GM12865 (cell line): ENCODE measurements at regions not wholly inside any gene's neighbourhood (a gene's known extent, or its start where the extent isn't known, plus 50 kb on each side); places are given as distances from the start of the nearest gene placed in this dataset.

ENCODE experiments used
- DNase-seq: peaks from one replicate; pipeline ENCODE4 v3.0.0; 2010; ENCODE audit warnings: low read depth
- H3K4me3 ChIP-seq: 2 replicates; pipeline ENCODE4 v1.5.1; 2011; ENCODE audit warnings: mild to moderate bottlenecking, low read depth, low read length, control low read depth
- TF ChIP-seq, protein P1 (sequence below): IDR thresholded peaks from 2 replicates; pipeline ENCODE4 v1.5.1; 2011; ENCODE audit warnings: low read length, control low read depth, low read depth, inconsistent platforms; ENCODE audit not compliant: insufficient read depth; ENCODE audit errors: missing control alignments

DNA sequence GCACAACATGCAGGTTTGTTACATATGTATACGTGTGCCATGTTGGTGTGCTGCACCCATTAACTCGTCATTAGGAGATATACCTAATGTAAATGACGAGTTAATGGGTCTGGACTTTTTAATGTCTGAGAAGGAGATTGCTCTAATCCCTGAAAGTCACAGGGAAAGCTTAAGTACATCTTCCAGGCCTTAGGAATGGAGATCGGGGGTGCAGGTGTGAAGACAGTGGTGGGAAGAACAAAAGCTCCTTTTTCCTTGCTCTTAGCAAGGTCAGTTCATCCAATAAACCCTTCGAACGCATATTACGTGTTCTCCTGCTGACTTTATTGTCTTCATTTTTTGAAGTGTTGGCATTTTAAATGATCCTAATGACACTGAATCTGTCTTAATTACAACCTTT is 50.8 kb upstream of the LAMA1 start:
- DNase-seq = no peak
- TF ChIP-seq, protein P1, sequence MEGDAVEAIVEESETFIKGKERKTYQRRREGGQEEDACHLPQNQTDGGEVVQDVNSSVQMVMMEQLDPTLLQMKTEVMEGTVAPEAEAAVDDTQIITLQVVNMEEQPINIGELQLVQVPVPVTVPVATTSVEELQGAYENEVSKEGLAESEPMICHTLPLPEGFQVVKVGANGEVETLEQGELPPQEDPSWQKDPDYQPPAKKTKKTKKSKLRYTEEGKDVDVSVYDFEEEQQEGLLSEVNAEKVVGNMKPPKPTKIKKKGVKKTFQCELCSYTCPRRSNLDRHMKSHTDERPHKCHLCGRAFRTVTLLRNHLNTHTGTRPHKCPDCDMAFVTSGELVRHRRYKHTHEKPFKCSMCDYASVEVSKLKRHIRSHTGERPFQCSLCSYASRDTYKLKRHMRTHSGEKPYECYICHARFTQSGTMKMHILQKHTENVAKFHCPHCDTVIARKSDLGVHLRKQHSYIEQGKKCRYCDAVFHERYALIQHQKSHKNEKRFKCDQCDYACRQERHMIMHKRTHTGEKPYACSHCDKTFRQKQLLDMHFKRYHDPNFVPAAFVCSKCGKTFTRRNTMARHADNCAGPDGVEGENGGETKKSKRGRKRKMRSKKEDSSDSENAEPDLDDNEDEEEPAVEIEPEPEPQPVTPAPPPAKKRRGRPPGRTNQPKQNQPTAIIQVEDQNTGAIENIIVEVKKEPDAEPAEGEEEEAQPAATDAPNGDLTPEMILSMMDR = no peak
- H3K4me3 ChIP-seq = no peak overlapping the region
